OCI-LY3 (cell line): ENCODE measurements at regions not wholly inside any gene's neighbourhood (a gene's known extent, or its start where the extent isn't known, plus 50 kb on each side); places are given as distances from the start of the nearest gene placed in this dataset.

Experiments
- CTCF ChIP-seq: fragments of 200-600, 300-600 bp; sonication (generic); IDR thresholded peaks from 2 replicates; pipeline ENCODE4 v1.5.1; 2014; ENCODE audit warnings: antibody characterized with exemption, low read length, low read depth
- EZH2phosphoT487 ChIP-seq: fragments of 200-600 bp; shearing (Covaris generic); IDR thresholded peaks from 2 replicates; pipeline ENCODE4 v1.6.1; 2018; ENCODE audit warnings: antibody characterized with exemption, mixed run types, low read depth

DNA sequence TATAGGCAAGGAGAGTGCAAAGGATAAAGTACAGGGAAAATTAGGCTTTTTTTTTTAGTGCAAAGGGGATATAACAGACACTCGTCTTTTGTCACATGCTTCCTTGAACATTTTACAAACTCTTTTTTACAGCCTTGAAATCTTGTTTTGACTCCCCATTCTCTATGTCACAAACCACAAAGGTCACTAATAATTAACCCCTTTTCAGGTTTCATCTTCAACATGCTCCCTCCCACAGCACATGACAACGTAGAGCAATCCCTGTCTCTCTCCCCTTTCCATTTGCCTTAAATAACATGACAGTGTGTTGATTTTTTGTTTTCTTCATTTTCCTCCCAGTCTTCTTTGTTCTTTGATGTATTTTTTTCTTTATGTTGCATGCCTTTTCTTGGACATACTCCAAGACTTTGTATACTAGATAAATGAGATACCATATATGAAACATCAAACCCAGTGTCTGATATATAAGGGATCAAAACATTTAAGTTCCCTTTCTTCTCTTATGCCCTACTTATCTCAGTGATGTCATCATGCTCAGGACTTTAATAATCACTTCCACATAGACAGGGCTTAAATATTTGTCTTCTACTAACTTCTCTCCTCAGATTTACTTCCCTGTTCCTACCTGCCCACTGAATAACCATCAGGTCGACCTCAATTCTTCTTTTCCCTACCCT is 378.7 kb upstream of the HSF2 start:
- TF ChIP-seq CTCF (no peak), EZH2phosphoT487 (no peak)
